CD14-positive monocyte (primary cell): ENCODE measurements at regions not wholly inside any gene's neighbourhood (a gene's known extent, or its start where the extent isn't known, plus 50 kb on each side); places are given as distances from the start of the nearest gene placed in this dataset.

Experiments
- DNase-seq, 3 donors: peaks; one replicate each; pipeline ENCODE4 v3.0.0-alpha.2; 2011 to 2022
- H2AFZ ChIP-seq: 2 replicates; pipeline ENCODE4 v1.6.0; 2012; ENCODE audit warnings: mild to moderate bottlenecking, low read depth, low read length, inconsistent platforms; ENCODE audit not compliant: insufficient read depth, poor library complexity, severe bottlenecking
- H3K27ac ChIP-seq, 2 donors: 1 replicate in 1 of 2; 2 replicates in 1 of 2; pipeline ENCODE4 v1.5.1; 2012 to 2013; ENCODE audit warnings: low read length in 2 of 2, control low read depth in 1 of 2, inconsistent platforms in 1 of 2, low read depth in 1 of 2, mild to moderate bottlenecking in 1 of 2
- H3K27me3 ChIP-seq, 2 donors: one replicate each; pipeline versions ENCODE4 v1.6.0 to v1.6.1; 2011 to 2013; ENCODE audit warnings: low read length in 2 of 2; ENCODE audit not compliant: control insufficient read depth in 2 of 2, insufficient read depth in 2 of 2
- H3K36me3 ChIP-seq, 2 donors: replicated peaks in 1 of 2; 1 replicate in 1 of 2; 2 replicates in 1 of 2; pipeline versions ENCODE4 v1.5.1 to v1.6.1; 2012 to 2013; ENCODE audit warnings: low read length in 2 of 2, control low read depth in 1 of 2, inconsistent platforms in 1 of 2, mild to moderate bottlenecking in 1 of 2; ENCODE audit not compliant: insufficient read depth in 2 of 2, control insufficient read depth in 1 of 2
- H3K4me1 ChIP-seq, 2 donors: 1 replicate in 1 of 2; 2 replicates in 1 of 2; pipeline versions ENCODE4 v1.5.1 to v1.6.1; 2012 to 2013; ENCODE audit warnings: low read length in 2 of 2, control low read depth in 1 of 2, inconsistent platforms in 1 of 2, mild to moderate bottlenecking in 1 of 2, moderate library complexity in 1 of 2; ENCODE audit not compliant: insufficient read depth in 2 of 2, control insufficient read depth in 1 of 2
- H3K4me2 ChIP-seq: replicated peaks from 2 replicates; pipeline ENCODE3; 2012; ENCODE audit warnings: low read length, moderate library complexity, mild to moderate bottlenecking; ENCODE audit not compliant: poor library complexity, severe bottlenecking; ENCODE audit errors: extremely low read depth
- H3K4me3 ChIP-seq, 3 experiments: fragments of 200-600 bp in 1 of 3; sonication (generic) in 1 of 3; replicated peaks in 1 of 3; 1 replicate in 2 of 3; 2 replicates in 1 of 3; pipeline ENCODE4 v1.5.1; 2011 to 2013; ENCODE audit warnings: low read length in 3 of 3, mild to moderate bottlenecking in 3 of 3, control low read depth in 2 of 3, low read depth in 2 of 3, inconsistent platforms in 1 of 3, moderate library complexity in 1 of 3
- H3K79me2 ChIP-seq: 2 replicates; pipeline ENCODE4 v1.6.0; 2012; ENCODE audit warnings: mild to moderate bottlenecking, control low read depth, inconsistent platforms, low read length, moderate library complexity; ENCODE audit not compliant: insufficient read depth
- H3K9ac ChIP-seq: 2 replicates; pipeline ENCODE4 v1.6.0; 2017; ENCODE audit warnings: low read length, mild to moderate bottlenecking; ENCODE audit not compliant: insufficient read depth, poor library complexity, severe bottlenecking
- H3K9me3 ChIP-seq, 2 donors: replicated peaks in 1 of 2; 1 replicate in 1 of 2; 2 replicates in 1 of 2; pipeline versions ENCODE4 v1.5.1 to v1.6.1; 2012 to 2013; ENCODE audit warnings: low read length in 2 of 2, control low read depth in 1 of 2; ENCODE audit not compliant: control insufficient read depth in 1 of 2, insufficient read depth in 1 of 2
- H4K20me1 ChIP-seq: 2 replicates; pipeline ENCODE4 v1.6.0; 2012; ENCODE audit warnings: mild to moderate bottlenecking, low read length, control low read depth, moderate library complexity; ENCODE audit not compliant: insufficient read depth
- H3K27ac Mint-ChIP-seq, 7 donors: one replicate each; pipeline ENCODE4 v1.8.0; 2020; ENCODE audit warnings: mild to moderate bottlenecking in 7 of 7, mixed read lengths in 7 of 7, moderate library complexity in 6 of 7, inconsistent platforms in 2 of 7
- H3K27me3 Mint-ChIP-seq, 3 donors: one replicate each; pipeline ENCODE4 v1.8.0; 2021 to 2022; ENCODE audit warnings: low read depth in 3 of 3, mild to moderate bottlenecking in 3 of 3, mixed read lengths in 3 of 3, moderate library complexity in 3 of 3, inconsistent platforms in 1 of 3
- H3K36me3 Mint-ChIP-seq, 2 donors: one replicate each; pipeline ENCODE4 v1.8.0; 2020; ENCODE audit warnings: mixed read lengths in 2 of 2, inconsistent platforms in 1 of 2, mild to moderate bottlenecking in 1 of 2
- H3K4me1 Mint-ChIP-seq: one replicate; pipeline ENCODE4 v1.8.0; 2020; ENCODE audit warnings: mild to moderate bottlenecking, mixed read lengths
- H3K4me3 Mint-ChIP-seq, 2 donors: one replicate each; pipeline ENCODE4 v1.8.0; 2020; ENCODE audit warnings: mild to moderate bottlenecking in 2 of 2, mixed read lengths in 2 of 2, moderate library complexity in 1 of 2
- H3K9me3 Mint-ChIP-seq, 7 donors: one replicate each; pipeline ENCODE4 v1.8.0; 2020 to 2022; ENCODE audit warnings: mixed read lengths in 7 of 7, mild to moderate bottlenecking in 6 of 7, moderate library complexity in 6 of 7, inconsistent platforms in 2 of 7
- whole genome bisulfite sequencing: methylation state at CpG from one replicate; pipeline ENCODE4 v1.1.5; 2013; ENCODE audit warnings: missing lambda C conversion rate; ENCODE audit not compliant: insufficient coverage; 5-methylcytosine and 5-hydroxymethylcytosine counted together
- intact Hi-C, 2 donors: fragments of 100-400 bp; cut with micrococcal nuclease; formaldehyde crosslinking; loops; one replicate each; pipeline versions ENCODE4 v1.15.0 to v1.15.1; 2023
- TF ChIP-seq, protein P1 (sequence below): fragments of 200-600 bp; IDR thresholded peaks from one replicate; pipeline ENCODE4 v1.8.0; 2022; ENCODE audit warnings: antibody characterized with exemption, mild to moderate bottlenecking

DNA sequence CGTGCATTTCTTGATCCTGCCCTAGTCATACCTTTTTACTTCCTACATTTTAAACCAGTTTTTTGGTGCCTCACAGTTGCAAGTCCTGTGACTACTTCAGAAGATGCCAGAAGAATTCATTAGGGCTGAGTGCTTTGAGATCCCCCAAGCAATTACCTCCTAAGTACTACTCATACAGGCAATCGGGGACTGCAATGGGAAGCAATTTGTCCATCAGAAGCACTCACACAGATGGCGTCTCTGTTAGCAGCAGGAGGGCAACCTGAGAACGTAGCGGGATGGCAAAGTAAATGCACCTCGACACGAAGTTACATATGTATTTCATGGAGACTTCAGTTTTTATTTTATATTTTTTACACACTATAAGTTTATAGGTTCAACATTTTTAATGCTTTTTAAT lies 188.3 kb downstream of the CAPZA3 start:
- Histone ChIP-seq H4K20me1 (no peaks in the 10 kb centered on the region), H3K9ac (no peak overlapping the region), H3K36me3 (no peaks in the 10 kb centered on the region), H3K27me3 (no peaks in the 10 kb centered on the region), H3K4me1 (no peaks in the 10 kb centered on the region), H3K27ac (no peak overlapping the region), H2AFZ (no peak overlapping the region), H3K79me2 (no peaks in the 10 kb centered on the region), H3K4me2 (no peak overlapping the region), H3K4me3 (no peak overlapping the region), H3K9me3 (peaks cover 14 to 35% of the 10 kb centered on the region in 2 donors)
- intact Hi-C loops, result no loop called here
- TF ChIP-seq, protein P1, sequence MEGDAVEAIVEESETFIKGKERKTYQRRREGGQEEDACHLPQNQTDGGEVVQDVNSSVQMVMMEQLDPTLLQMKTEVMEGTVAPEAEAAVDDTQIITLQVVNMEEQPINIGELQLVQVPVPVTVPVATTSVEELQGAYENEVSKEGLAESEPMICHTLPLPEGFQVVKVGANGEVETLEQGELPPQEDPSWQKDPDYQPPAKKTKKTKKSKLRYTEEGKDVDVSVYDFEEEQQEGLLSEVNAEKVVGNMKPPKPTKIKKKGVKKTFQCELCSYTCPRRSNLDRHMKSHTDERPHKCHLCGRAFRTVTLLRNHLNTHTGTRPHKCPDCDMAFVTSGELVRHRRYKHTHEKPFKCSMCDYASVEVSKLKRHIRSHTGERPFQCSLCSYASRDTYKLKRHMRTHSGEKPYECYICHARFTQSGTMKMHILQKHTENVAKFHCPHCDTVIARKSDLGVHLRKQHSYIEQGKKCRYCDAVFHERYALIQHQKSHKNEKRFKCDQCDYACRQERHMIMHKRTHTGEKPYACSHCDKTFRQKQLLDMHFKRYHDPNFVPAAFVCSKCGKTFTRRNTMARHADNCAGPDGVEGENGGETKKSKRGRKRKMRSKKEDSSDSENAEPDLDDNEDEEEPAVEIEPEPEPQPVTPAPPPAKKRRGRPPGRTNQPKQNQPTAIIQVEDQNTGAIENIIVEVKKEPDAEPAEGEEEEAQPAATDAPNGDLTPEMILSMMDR, result no peak
- no peak for DNase-seq
- Mint-ChIP-seq H3K9me3 (peaks cover 7 to 22% (median 13%) of the 10 kb centered on the region in 7 donors), H3K27me3 (peaks cover 0 to 1% (median 0%) of the 10 kb centered on the region in 3 donors), H3K4me3 (no peak overlapping the region), H3K27ac (no peak overlapping the region), H3K36me3 (no peaks in the 10 kb centered on the region), H3K4me1 (no peaks in the 10 kb centered on the region)
- 100% methylated on average over 1 of the region's 7 CpGs for WGBS

DNA sequence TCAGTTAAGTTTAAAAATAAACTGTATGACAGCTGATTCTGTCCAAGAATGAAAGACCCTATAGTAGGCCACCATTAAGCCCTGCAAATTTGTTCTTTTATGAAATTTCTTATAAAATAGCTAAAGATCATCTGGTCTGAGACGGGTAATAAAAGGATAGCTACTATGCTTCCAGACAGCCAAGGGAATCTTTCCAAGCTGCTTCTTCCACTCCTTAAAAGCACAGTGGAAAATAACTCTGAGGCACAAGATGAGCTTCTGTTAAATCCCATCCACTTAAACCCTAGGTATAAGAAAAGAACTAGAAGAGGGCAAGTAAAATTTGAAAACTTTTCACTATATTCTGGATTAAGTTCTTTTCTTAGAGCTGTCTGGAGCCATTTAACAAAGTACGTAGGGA lies 194.3 kb downstream of the CAPZA3 start:
- no peaks in the 10 kb centered on the region for H3K36me3 Mint-ChIP-seq
- Histone ChIP-seq H3K4me1 (no peaks in the 10 kb centered on the region), H3K79me2 (no peaks in the 10 kb centered on the region), H3K9ac (no peak overlapping the region), H2AFZ (no peak overlapping the region), H4K20me1 (no peaks in the 10 kb centered on the region), H3K36me3 (no peaks in the 10 kb centered on the region), H3K27me3 (no peaks in the 10 kb centered on the region), H3K4me2 (no peak overlapping the region), H3K9me3 (peaks cover 11 to 32% of the 10 kb centered on the region in 2 donors), H3K4me3 (no peak overlapping the region), H3K27ac (no peak overlapping the region)
- TF ChIP-seq, protein P1, result no peak
- no peak overlapping the region for H3K27ac Mint-ChIP-seq
- DNase-seq, result no peak
- H3K27me3 Mint-ChIP-seq, result no peaks in the 10 kb centered on the region
- H3K4me1 Mint-ChIP-seq, result no peaks in the 10 kb centered on the region
- WGBS, result no CpG with 5 or more reads among the region's 2 CpGs
- H3K9me3 Mint-ChIP-seq, result peaks cover 8 to 22% (median 12%) of the 10 kb centered on the region in 7 donors
- intact Hi-C loops, result no loop called here
- H3K4me3 Mint-ChIP-seq, result no peak overlapping the region
